B cell (primary cell): ENCODE measurements at regions not wholly inside any gene's neighbourhood (a gene's known extent, or its start where the extent isn't known, plus 50 kb on each side); places are given as distances from the start of the nearest gene placed in this dataset.
"Not testable (repeated sequence)": the region's sequence is repeated elsewhere in the genome, so short reads cannot be mapped to it uniquely, and the experiment has no call there.

Experiments used
- ATAC-seq: fragments of 200-7000 bp; cut with Tn5 transposase; one replicate; pipeline ENCODE4 v1.10.0; 2021; ENCODE audit warnings: low read depth, mild to moderate bottlenecking, moderate number of reproducible peaks, moderate library complexity
- CTCF ChIA-PET: fragments of 350-600 bp; sonication (Branson Sonifier 250); formaldehyde crosslinking; loops from one replicate; lab custom pipeline; 2021; ENCODE audit warnings: antibody characterized with exemption, inconsistent platforms; lab: Charles Lee
- POLR2A ChIA-PET: fragments of 350-600 bp; sonication (Branson Sonifier 250); formaldehyde crosslinking; loops from one replicate; lab custom pipeline; 2021; ENCODE audit warnings: antibody characterized with exemption; lab: Charles Lee
- DNase-seq: peaks from one replicate; pipeline ENCODE4 v3.0.0; 2013
- H2AFZ ChIP-seq: 2 replicates; pipeline ENCODE4 v1.6.1; 2012; ENCODE audit warnings: mild to moderate bottlenecking, low read depth, low read length; ENCODE audit not compliant: insufficient read depth, poor library complexity, severe bottlenecking
- H3K27ac ChIP-seq, 2 donors: 1 replicate in 1 of 2; 2 replicates in 1 of 2; pipeline ENCODE4 v1.5.1; 2012 to 2013; ENCODE audit warnings: low read length in 2 of 2, mild to moderate bottlenecking in 2 of 2, moderate library complexity in 1 of 2
- H3K27me3 ChIP-seq, 4 experiments: fragments of 200-600 bp in 1 of 4; sonication (generic) in 1 of 4; replicated peaks in 1 of 4; 1 replicate in 2 of 4; 2 replicates in 2 of 4; pipeline versions ENCODE4 v1.6.1 to v1.7.0; 2013 to 2016; ENCODE audit warnings: low read length in 3 of 4, mild to moderate bottlenecking in 2 of 4, mixed read lengths in 1 of 4, moderate library complexity in 1 of 4; ENCODE audit not compliant: insufficient read depth in 4 of 4, control insufficient read depth in 3 of 4; ENCODE audit errors: control extremely low read depth in 1 of 4
- H3K36me3 ChIP-seq, 2 experiments: replicated peaks in 1 of 2; 1 replicate in 1 of 2; 2 replicates in 1 of 2; pipeline versions ENCODE4 v1.6.1 to v1.7.1; 2013; ENCODE audit warnings: low read length in 1 of 2; ENCODE audit not compliant: insufficient read depth in 2 of 2, control insufficient read depth in 1 of 2; ENCODE audit errors: control extremely low read depth in 1 of 2, extremely low read depth in 1 of 2
- H3K4me1 ChIP-seq, 2 donors: fragments of 200-600 bp in 1 of 2; sonication (generic) in 1 of 2; 1 replicate in 1 of 2; 2 replicates in 1 of 2; pipeline versions ENCODE4 v1.5.1 to v1.6.1; 2013 to 2017; ENCODE audit warnings: low read length in 2 of 2; ENCODE audit not compliant: control insufficient read depth in 2 of 2, insufficient read depth in 2 of 2
- H3K4me2 ChIP-seq: replicated peaks from 2 replicates; pipeline ENCODE3; 2012; ENCODE audit warnings: mild to moderate bottlenecking, low read depth, low read length; ENCODE audit not compliant: poor library complexity, severe bottlenecking
- H3K4me3 ChIP-seq, 5 experiments: fragments of 200-600 bp in 1 of 5; sonication (generic) in 1 of 5; 1 replicate in 3 of 5; 2 replicates in 2 of 5; pipeline versions ENCODE4 v1.5.1 to v1.7.0; 2011 to 2016; ENCODE audit warnings: low read length in 4 of 5, mild to moderate bottlenecking in 4 of 5, low read depth in 2 of 5, control low read depth in 1 of 5, moderate library complexity in 1 of 5; ENCODE audit not compliant: insufficient read depth in 1 of 5; ENCODE audit errors: control extremely low read depth in 1 of 5, extremely low read depth in 1 of 5
- H3K79me2 ChIP-seq: fragments of 200-600 bp; sonication (generic); one replicate; pipeline ENCODE4 v1.6.0; 2016; ENCODE audit warnings: low read length; ENCODE audit not compliant: control insufficient read depth, insufficient read depth
- H3K9ac ChIP-seq: fragments of 200-600 bp; sonication (generic); 2 replicates; pipeline ENCODE4 v1.6.1; 2017; ENCODE audit warnings: mild to moderate bottlenecking, low read length, moderate library complexity
- H3K9me3 ChIP-seq, 3 donors: one replicate each; pipeline versions ENCODE4 v1.6.1 to v1.7.1; 2013; ENCODE audit warnings: low read length in 2 of 3; ENCODE audit not compliant: control insufficient read depth in 2 of 3, insufficient read depth in 1 of 3; ENCODE audit errors: control extremely low read depth in 1 of 3
- H4K20me1 ChIP-seq: 2 replicates; pipeline ENCODE4 v1.6.0; 2012; ENCODE audit warnings: mild to moderate bottlenecking, low read length; ENCODE audit not compliant: insufficient read depth, control insufficient read depth, poor library complexity, severe bottlenecking
- H3K27ac Mint-ChIP-seq: one replicate; pipeline ENCODE4 v1.8.0; 2021; ENCODE audit warnings: mixed read lengths
- H3K27me3 Mint-ChIP-seq: one replicate; pipeline ENCODE4 v1.8.0; 2021; ENCODE audit warnings: mixed read lengths
- H3K4me1 Mint-ChIP-seq: one replicate; pipeline ENCODE4 v1.8.0; 2021; ENCODE audit warnings: mixed read lengths
- H3K4me3 Mint-ChIP-seq: one replicate; pipeline ENCODE4 v1.8.0; 2021; ENCODE audit warnings: mixed read lengths
- H3K9me3 Mint-ChIP-seq: one replicate; pipeline ENCODE4 v1.8.0; 2022; ENCODE audit warnings: mixed read lengths; ENCODE audit not compliant: insufficient read depth
- CTCF ChIP-seq: fragments of 200-600 bp; IDR thresholded peaks from one replicate; pipeline ENCODE4 v1.8.0; 2022; ENCODE audit warnings: antibody characterized with exemption, mild to moderate bottlenecking
- EZH2 ChIP-seq: IDR thresholded peaks from 2 replicates; pipeline ENCODE4 v1.6.1; 2012; ENCODE audit warnings: borderline replicate concordance, low read depth, mild to moderate bottlenecking, moderate library complexity, low read length; ENCODE audit not compliant: insufficient read depth, poor library complexity, severe bottlenecking
- WGBS: methylation state at CpG from one replicate; pipeline ENCODE4 v1.1.5; 2013; ENCODE audit warnings: missing lambda C conversion rate; ENCODE audit not compliant: insufficient coverage; 5-methylcytosine and 5-hydroxymethylcytosine counted together
- intact Hi-C: fragments of 100-400 bp; cut with micrococcal nuclease; formaldehyde crosslinking; loops from one replicate; pipeline ENCODE4 v1.10.0; 2022

GRCh38 chr18:75694292-75694691 is 266.8 kb upstream of the SMIM21 start:
- no peaks in the 10 kb centered on the region for H3K36me3 ChIP-seq
- CTCF ChIA-PET, result no interaction called here
- intact Hi-C loops, result no loop called here
- H3K27me3 ChIP-seq, result no peaks in the 10 kb centered on the region
- POLR2A ChIA-PET, result no interaction called here
- WGBS, result 90% methylated on average over 5 of the region's 5 CpGs
- H3K9me3 ChIP-seq, result peaks cover 0 to 5% (median 0%) of the 10 kb centered on the region in 3 donors
- H3K4me2 ChIP-seq, result no peak overlapping the region
- no peaks in the 10 kb centered on the region for H3K27me3 Mint-ChIP-seq
- no peaks in the 10 kb centered on the region for H3K79me2 ChIP-seq
- H2AFZ ChIP-seq, result no peak overlapping the region
- no peaks in the 10 kb centered on the region for H4K20me1 ChIP-seq
- TF ChIP-seq CTCF (no peak), EZH2 (no peak)
- no peaks in the 10 kb centered on the region for H3K4me1 ChIP-seq
- H3K27ac Mint-ChIP-seq, result no peak overlapping the region
- no peak overlapping the region for H3K9ac ChIP-seq
- no peak overlapping the region for H3K4me3 ChIP-seq
- no peaks in the 10 kb centered on the region for H3K9me3 Mint-ChIP-seq
- H3K27ac ChIP-seq, result no peak overlapping the region
- H3K4me3 Mint-ChIP-seq, result no peak overlapping the region
- DNase-seq, result no peak
- H3K4me1 Mint-ChIP-seq, result no peaks in the 10 kb centered on the region
- ATAC-seq, result no peak

- 89% methylated on average over 8 of the region's 8 CpGs for whole genome bisulfite sequencing
These were observed 264.0 kb upstream of the SMIM21 start for GRCh38 chr18:75691483-75691882.

GRCh38 chr18:75690283-75690682 is 262.8 kb upstream of the SMIM21 start:
- H3K4me2 ChIP-seq, H3K79me2 ChIP-seq, H3K27ac Mint-ChIP-seq, intact Hi-C loops, CTCF ChIA-PET, H3K27me3 Mint-ChIP-seq, H3K4me1 Mint-ChIP-seq, H3K9ac ChIP-seq, H3K9me3 Mint-ChIP-seq, H4K20me1 ChIP-seq, H2AFZ ChIP-seq, H3K36me3 ChIP-seq, H3K9me3 ChIP-seq, H3K27me3 ChIP-seq, DNase-seq, H3K27ac ChIP-seq, H3K4me1 ChIP-seq, H3K4me3 ChIP-seq, ATAC-seq, H3K4me3 Mint-ChIP-seq, POLR2A ChIA-PET: not testable (repeated sequence)
- 90% methylated on average over 3 of the region's 3 CpGs for WGBS

More at GRCh38 chr18:75691483-75691882, 264.0 kb upstream of the SMIM21 start:
- ChIA-PET POLR2A (no interaction called here), CTCF (no interaction called here)
- no peaks in the 10 kb centered on the region for H3K4me1 Mint-ChIP-seq
- no peaks in the 10 kb centered on the region for H3K9me3 Mint-ChIP-seq
- Histone ChIP-seq H3K27me3 (no peaks in the 10 kb centered on the region), H3K36me3 (no peaks in the 10 kb centered on the region), H4K20me1 (no peaks in the 10 kb centered on the region), H3K4me2 (no peak overlapping the region), H2AFZ (no peak overlapping the region), H3K9ac (no peak overlapping the region), H3K79me2 (no peaks in the 10 kb centered on the region), H3K4me3 (no peak overlapping the region), H3K27ac (no peak overlapping the region), H3K9me3 (peaks cover 0 to 5% (median 0%) of the 10 kb centered on the region in 3 donors), H3K4me1 (no peaks in the 10 kb centered on the region)
- no peaks in the 10 kb centered on the region for H3K27me3 Mint-ChIP-seq
- DNase-seq (no peak), ATAC-seq (no peak)
- H3K4me3 Mint-ChIP-seq, result no peak overlapping the region
- no peak overlapping the region for H3K27ac Mint-ChIP-seq
- TF ChIP-seq CTCF, result no peak
- no peak for TF ChIP-seq EZH2
- intact Hi-C loops, result no loop called here
